ENCODE measurements at regions not wholly inside any gene's neighbourhood (a gene's known extent, or its start where the extent isn't known, plus 50 kb on each side); places are given as distances from the start of the nearest gene placed in this dataset.
"Not testable (repeated sequence)": the region's sequence is repeated elsewhere in the genome, so short reads cannot be mapped to it uniquely, and the experiment has no call there.

GRCh38 chr11:81280228-81280627, 1453.4 kb downstream of the FAM181B start:
- TF ChIP-seq CTCF, POLR2AphosphoS5 (IDR thresholded peaks at IDR 0.05): not testable (repeated sequence)
